MM.1S (cell line): ENCODE measurements at regions not wholly inside any gene's neighbourhood (a gene's known extent, or its start where the extent isn't known, plus 50 kb on each side); places are given as distances from the start of the nearest gene placed in this dataset.

ENCODE experiments used
- EZH2phosphoT487 ChIP-seq: fragments of 300-600 bp; sonication (generic); IDR thresholded peaks from 2 replicates; pipeline ENCODE4 v1.6.1; 2018; ENCODE audit warnings: antibody characterized with exemption, low read length
- TF ChIP-seq, protein P1 (sequence below): fragments of 300-600 bp; sonication (generic); IDR thresholded peaks from 2 replicates; pipeline ENCODE4 v1.5.1; 2016; ENCODE audit warnings: antibody characterized with exemption, low read length, mixed read lengths

DNA sequence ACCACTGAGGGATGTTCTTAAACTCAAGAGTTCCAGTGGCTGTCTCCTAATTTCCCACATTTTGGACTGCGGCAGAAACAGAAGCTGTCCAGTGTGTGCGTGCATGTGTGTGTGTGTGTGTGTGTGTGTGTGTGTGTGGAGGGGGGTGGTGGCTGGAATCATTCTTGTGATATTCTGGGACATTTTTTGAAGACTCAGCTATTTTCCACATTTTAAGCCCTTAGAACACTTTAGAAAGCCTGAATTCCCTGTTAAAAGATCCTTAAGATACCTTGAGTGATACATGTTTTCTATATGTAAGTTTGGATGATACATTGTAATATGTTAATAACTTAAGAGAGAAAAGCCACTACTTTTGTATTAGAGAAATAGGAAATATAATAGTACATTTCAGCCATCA, 636.4 kb downstream of the PLPP3 start:
- TF ChIP-seq, protein P1, sequence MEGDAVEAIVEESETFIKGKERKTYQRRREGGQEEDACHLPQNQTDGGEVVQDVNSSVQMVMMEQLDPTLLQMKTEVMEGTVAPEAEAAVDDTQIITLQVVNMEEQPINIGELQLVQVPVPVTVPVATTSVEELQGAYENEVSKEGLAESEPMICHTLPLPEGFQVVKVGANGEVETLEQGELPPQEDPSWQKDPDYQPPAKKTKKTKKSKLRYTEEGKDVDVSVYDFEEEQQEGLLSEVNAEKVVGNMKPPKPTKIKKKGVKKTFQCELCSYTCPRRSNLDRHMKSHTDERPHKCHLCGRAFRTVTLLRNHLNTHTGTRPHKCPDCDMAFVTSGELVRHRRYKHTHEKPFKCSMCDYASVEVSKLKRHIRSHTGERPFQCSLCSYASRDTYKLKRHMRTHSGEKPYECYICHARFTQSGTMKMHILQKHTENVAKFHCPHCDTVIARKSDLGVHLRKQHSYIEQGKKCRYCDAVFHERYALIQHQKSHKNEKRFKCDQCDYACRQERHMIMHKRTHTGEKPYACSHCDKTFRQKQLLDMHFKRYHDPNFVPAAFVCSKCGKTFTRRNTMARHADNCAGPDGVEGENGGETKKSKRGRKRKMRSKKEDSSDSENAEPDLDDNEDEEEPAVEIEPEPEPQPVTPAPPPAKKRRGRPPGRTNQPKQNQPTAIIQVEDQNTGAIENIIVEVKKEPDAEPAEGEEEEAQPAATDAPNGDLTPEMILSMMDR = no peak
- TF ChIP-seq EZH2phosphoT487 = no peak
